ENCODE measurements at regions not wholly inside any gene's neighbourhood (a gene's known extent, or its start where the extent isn't known, plus 50 kb on each side); places are given as distances from the start of the nearest gene placed in this dataset.

- TF ChIP-seq EZH2 (IDR thresholded peaks at IDR 0.05; ENCODE audit: borderline replicate concordance, low read length) = no peak
- no peak for TF ChIP-seq CTCF (IDR thresholded peaks at IDR 0.05; ENCODE audit: low read length)
Observed at GRCh38 chr4:38610521-38610920, 53.5 kb upstream of the KLF3 start.

All from OCI-LY1 (cell line).